Ectodermal cell (in vitro differentiated cells): ENCODE measurements at regions not wholly inside any gene's neighbourhood (a gene's known extent, or its start where the extent isn't known, plus 50 kb on each side); places are given as distances from the start of the nearest gene placed in this dataset.

Source experiments
- H3K27ac ChIP-seq: 2 replicates; pipeline ENCODE4 v1.7.0; 2013; ENCODE audit warnings: mild to moderate bottlenecking, low read depth, low read length; ENCODE audit not compliant: insufficient read depth, poor library complexity, severe bottlenecking
- H3K27me3 ChIP-seq: 2 replicates; pipeline ENCODE4 v1.7.0; 2013; ENCODE audit warnings: mild to moderate bottlenecking, low read length; ENCODE audit not compliant: insufficient read depth, control insufficient read depth, poor library complexity, severe bottlenecking
- H3K36me3 ChIP-seq: one replicate; pipeline ENCODE4 v1.7.0; 2013; ENCODE audit warnings: low read length; ENCODE audit not compliant: control insufficient read depth, insufficient read depth
- H3K4me1 ChIP-seq: one replicate; pipeline ENCODE4 v1.7.0; 2013; ENCODE audit warnings: low read length; ENCODE audit not compliant: control insufficient read depth, insufficient read depth
- H3K4me3 ChIP-seq: 2 replicates; pipeline ENCODE4 v1.7.0; 2013; ENCODE audit warnings: low read depth, low read length, control low read depth; ENCODE audit not compliant: insufficient read depth
- H3K9me3 ChIP-seq: 2 replicates; pipeline ENCODE4 v1.7.0; 2013; ENCODE audit warnings: mild to moderate bottlenecking, low read length, moderate library complexity; ENCODE audit not compliant: control insufficient read depth
- WGBS, 2 experiments: methylation state at CpG; one replicate each; pipeline ENCODE4 v1.1.7; 2013; ENCODE audit warnings: missing lambda C conversion rate in 2 of 2; 5-methylcytosine and 5-hydroxymethylcytosine counted together

GRCh38 chr17:5822281-5823060 is 238.2 kb upstream of the NLRP1 start:
- 91 to 95% methylated on average over 15 to 16 of the region's 16 CpGs for WGBS, 2 experiments
- Histone ChIP-seq H3K4me3 (no peak overlapping the region), H3K27me3 (no peaks in the 10 kb centered on the region), H3K4me1 (no peaks in the 10 kb centered on the region), H3K27ac (no peak overlapping the region), H3K9me3 (no peaks in the 10 kb centered on the region), H3K36me3 (no peaks in the 10 kb centered on the region)

GRCh38 chr17:5823219-5823618 is 238.9 kb upstream of the NLRP1 start:
- H3K4me1 ChIP-seq, result no peaks in the 10 kb centered on the region
- H3K9me3 ChIP-seq, result no peaks in the 10 kb centered on the region
- H3K27me3 ChIP-seq, result no peaks in the 10 kb centered on the region
- H3K36me3 ChIP-seq, result no peaks in the 10 kb centered on the region
- no peak overlapping the region for H3K4me3 ChIP-seq
- no peak overlapping the region for H3K27ac ChIP-seq
- 64 to 82% methylated on average over 5 of the region's 6 CpGs for WGBS, 2 experiments

GRCh38 chr17:5825717-5826330 is 241.5 kb upstream of the NLRP1 start:
- Histone ChIP-seq H3K4me3 (no peak overlapping the region), H3K4me1 (no peaks in the 10 kb centered on the region), H3K27ac (no peak overlapping the region), H3K27me3 (no peaks in the 10 kb centered on the region), H3K36me3 (no peaks in the 10 kb centered on the region), H3K9me3 (no peaks in the 10 kb centered on the region)
- WGBS, 2 experiments, result 92 to 93% methylated on average over 11 of the region's 11 CpGs

- Histone ChIP-seq H3K9me3 (no peaks in the 10 kb centered on the region), H3K27ac (no peak overlapping the region), H3K27me3 (no peaks in the 10 kb centered on the region), H3K36me3 (no peaks in the 10 kb centered on the region), H3K4me3 (no peak overlapping the region), H3K4me1 (no peaks in the 10 kb centered on the region)
- 97 to 98% methylated on average over 2 of the region's 2 CpGs for WGBS, 2 experiments
Observed at GRCh38 chr17:5826384-5826783, 242.1 kb upstream of the NLRP1 start.

GRCh38 chr17:5830921-5831320 is 239.3 kb upstream of the WSCD1 start:
- no peaks in the 10 kb centered on the region for H3K36me3 ChIP-seq
- H3K4me1 ChIP-seq, result peaks cover 5% of the 10 kb centered on the region
- H3K4me3 ChIP-seq, result no peak overlapping the region
- no peaks in the 10 kb centered on the region for H3K27me3 ChIP-seq
- no peak overlapping the region for H3K27ac ChIP-seq
- no peaks in the 10 kb centered on the region for H3K9me3 ChIP-seq
- 50 to 66% methylated on average over 3 to 4 of the region's 4 CpGs for WGBS, 2 experiments

GRCh38 chr17:5832886-5833285 is 237.3 kb upstream of the WSCD1 start:
- WGBS, 2 experiments, result 23 to 33% methylated on average over 1 of the region's 1 CpG

GRCh38 chr17:5837055-5837491 is 233.1 kb upstream of the WSCD1 start:
- Histone ChIP-seq H3K36me3 (no peaks in the 10 kb centered on the region), H3K9me3 (no peaks in the 10 kb centered on the region), H3K4me1 (peaks cover 5% of the 10 kb centered on the region), H3K27ac (no peak overlapping the region), H3K4me3 (no peak overlapping the region), H3K27me3 (no peaks in the 10 kb centered on the region)
- WGBS, 2 experiments, result 86 to 89% methylated on average over 4 of the region's 4 CpGs

More at GRCh38 chr17:5832886-5833285, 237.3 kb upstream of the WSCD1 start:
- no peaks in the 10 kb centered on the region for H3K36me3 ChIP-seq
- H3K9me3 ChIP-seq, result no peaks in the 10 kb centered on the region
- H3K4me1 ChIP-seq, result peaks cover 5% of the 10 kb centered on the region
- H3K4me3 ChIP-seq, result no peak overlapping the region
- H3K27me3 ChIP-seq, result no peaks in the 10 kb centered on the region
- peak overlapping the region; percentile 6 for H3K27ac ChIP-seq

GRCh38 chr17:5838661-5839300 is 231.4 kb upstream of the WSCD1 start:
- Histone ChIP-seq H3K4me3 (no peak overlapping the region), H3K27ac (no peak overlapping the region), H3K36me3 (no peaks in the 10 kb centered on the region), H3K27me3 (no peaks in the 10 kb centered on the region), H3K4me1 (no peaks in the 10 kb centered on the region), H3K9me3 (no peaks in the 10 kb centered on the region)
- 88 to 89% methylated on average over 11 of the region's 12 CpGs for WGBS, 2 experiments

GRCh38 chr17:5840811-5841446 is 229.2 kb upstream of the WSCD1 start:
- Histone ChIP-seq H3K4me3 (no peak overlapping the region), H3K27ac (no peak overlapping the region), H3K27me3 (no peaks in the 10 kb centered on the region), H3K9me3 (no peaks in the 10 kb centered on the region), H3K4me1 (no peaks in the 10 kb centered on the region), H3K36me3 (no peaks in the 10 kb centered on the region)
- 92 to 93% methylated on average over 12 of the region's 13 CpGs for WGBS, 2 experiments

GRCh38 chr17:5841862-5842261 is 228.3 kb upstream of the WSCD1 start:
- Histone ChIP-seq H3K4me1 (no peaks in the 10 kb centered on the region), H3K4me3 (no peak overlapping the region), H3K36me3 (no peaks in the 10 kb centered on the region), H3K9me3 (no peaks in the 10 kb centered on the region), H3K27ac (no peak overlapping the region), H3K27me3 (no peaks in the 10 kb centered on the region)
- 85 to 87% methylated on average over 11 of the region's 11 CpGs for WGBS, 2 experiments
